Endothelial cell of umbilical vein (primary cell): ENCODE measurements at regions not wholly inside any gene's neighbourhood (a gene's known extent, or its start where the extent isn't known, plus 50 kb on each side); places are given as distances from the start of the nearest gene placed in this dataset.

ENCODE experiments used
- EZH2 ChIP-seq: IDR thresholded peaks from 2 replicates; pipeline ENCODE4 v1.6.1; 2012; ENCODE audit warnings: borderline replicate concordance, low read depth, mild to moderate bottlenecking, moderate library complexity, low read length, inconsistent platforms; ENCODE audit not compliant: severe bottlenecking
- POLR2A ChIP-seq: IDR thresholded peaks from 2 replicates; pipeline ENCODE4 v1.6.1; 2012; ENCODE audit warnings: low read depth, mild to moderate bottlenecking, control low read depth, low read length
- POLR2AphosphoS5 ChIP-seq: IDR thresholded peaks from 2 replicates; pipeline ENCODE4 v1.6.1; 2012; ENCODE audit warnings: low read depth, mild to moderate bottlenecking, control low read depth, low read length, moderate library complexity; ENCODE audit not compliant: insufficient read depth
- TF ChIP-seq, protein P1 (sequence below), 2 donors: IDR thresholded peaks; 1 replicate in 1 of 2; 2 replicates in 1 of 2; pipeline ENCODE4 v1.5.1; 2011; ENCODE audit warnings: low read length in 2 of 2, mild to moderate bottlenecking in 2 of 2, moderate library complexity in 2 of 2, control low read depth in 1 of 2, inconsistent platforms in 1 of 2, low read depth in 1 of 2; ENCODE audit not compliant: insufficient read depth in 1 of 2; ENCODE audit errors: extremely low read depth in 1 of 2

DNA sequence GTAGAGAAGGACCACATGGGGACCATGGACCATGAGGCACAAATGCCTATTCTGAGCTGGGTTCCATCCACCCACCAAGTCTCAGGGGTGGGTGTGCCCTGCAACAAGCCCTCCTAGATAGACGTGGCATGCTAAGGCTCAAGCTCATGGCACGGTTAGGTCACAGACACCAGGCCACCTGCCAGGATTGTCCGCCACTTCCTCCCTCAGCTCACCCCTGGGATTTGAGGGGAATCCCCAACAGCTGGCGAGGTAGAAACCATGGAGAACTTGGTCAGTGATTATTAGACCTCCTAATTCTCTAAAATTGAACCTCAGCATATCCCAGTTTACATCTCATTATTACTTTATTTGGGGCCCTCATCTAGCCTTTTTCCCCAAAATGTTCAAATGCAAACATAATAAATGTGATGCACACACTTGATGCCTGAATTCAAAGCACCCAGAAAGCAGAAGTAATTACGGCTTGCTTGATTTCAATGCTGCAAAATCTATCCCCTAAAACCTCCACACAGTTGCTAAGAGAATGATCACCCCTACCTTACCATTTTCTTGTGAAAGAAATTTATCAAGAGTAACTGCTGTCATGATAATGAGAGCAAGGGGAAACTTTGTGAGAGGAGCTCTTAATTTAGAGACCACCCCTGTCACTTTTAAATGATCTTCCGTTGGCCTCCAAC lies 366.6 kb upstream of the PFKP start:
- TF ChIP-seq, protein P1, sequence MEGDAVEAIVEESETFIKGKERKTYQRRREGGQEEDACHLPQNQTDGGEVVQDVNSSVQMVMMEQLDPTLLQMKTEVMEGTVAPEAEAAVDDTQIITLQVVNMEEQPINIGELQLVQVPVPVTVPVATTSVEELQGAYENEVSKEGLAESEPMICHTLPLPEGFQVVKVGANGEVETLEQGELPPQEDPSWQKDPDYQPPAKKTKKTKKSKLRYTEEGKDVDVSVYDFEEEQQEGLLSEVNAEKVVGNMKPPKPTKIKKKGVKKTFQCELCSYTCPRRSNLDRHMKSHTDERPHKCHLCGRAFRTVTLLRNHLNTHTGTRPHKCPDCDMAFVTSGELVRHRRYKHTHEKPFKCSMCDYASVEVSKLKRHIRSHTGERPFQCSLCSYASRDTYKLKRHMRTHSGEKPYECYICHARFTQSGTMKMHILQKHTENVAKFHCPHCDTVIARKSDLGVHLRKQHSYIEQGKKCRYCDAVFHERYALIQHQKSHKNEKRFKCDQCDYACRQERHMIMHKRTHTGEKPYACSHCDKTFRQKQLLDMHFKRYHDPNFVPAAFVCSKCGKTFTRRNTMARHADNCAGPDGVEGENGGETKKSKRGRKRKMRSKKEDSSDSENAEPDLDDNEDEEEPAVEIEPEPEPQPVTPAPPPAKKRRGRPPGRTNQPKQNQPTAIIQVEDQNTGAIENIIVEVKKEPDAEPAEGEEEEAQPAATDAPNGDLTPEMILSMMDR (IDR thresholded peaks at IDR 0.05; ENCODE audit: extremely low read depth in 1 of 2, insufficient read depth in 1 of 2, low read depth in 1 of 2, low read length in 2 of 2) = no peak
- TF ChIP-seq POLR2A (no peak), POLR2AphosphoS5 (no peak), EZH2 (no peak)
